MM.1S (cell line): ENCODE measurements at regions not wholly inside any gene's neighbourhood (a gene's known extent, or its start where the extent isn't known, plus 50 kb on each side); places are given as distances from the start of the nearest gene placed in this dataset.

Experiments
- CTCF ChIP-seq: fragments of 300-600 bp; sonication (generic); IDR thresholded peaks from 2 replicates; pipeline ENCODE4 v1.5.1; 2016; ENCODE audit warnings: antibody characterized with exemption, low read length, mixed read lengths
- EZH2 ChIP-seq: fragments of 300-600 bp; sonication (generic); optimal IDR thresholded peaks from 2 replicates; pipeline ENCODE3; 2017; ENCODE audit warnings: low read depth, mild to moderate bottlenecking, antibody characterized with exemption, low read length, mixed read lengths

- TF ChIP-seq CTCF = no peak
- no peak for TF ChIP-seq EZH2
Measured at GRCh38 chr2:199690225-199690624, 160.8 kb downstream of the FTCDNL1 start.
